HG03460 (cell line): ENCODE measurements at regions not wholly inside any gene's neighbourhood (a gene's known extent, or its start where the extent isn't known, plus 50 kb on each side); places are given as distances from the start of the nearest gene placed in this dataset.
"Not testable (repeated sequence)": the region's sequence is repeated elsewhere in the genome, so short reads cannot be mapped to it uniquely, and the experiment has no call there.

Source experiments
- ATAC-seq: cut with Tn5 transposase; IDR thresholded peaks from one replicate; pipeline ENCODE4 v1.9.1; 2021; ENCODE audit not compliant: unreplicated experiment

DNA sequence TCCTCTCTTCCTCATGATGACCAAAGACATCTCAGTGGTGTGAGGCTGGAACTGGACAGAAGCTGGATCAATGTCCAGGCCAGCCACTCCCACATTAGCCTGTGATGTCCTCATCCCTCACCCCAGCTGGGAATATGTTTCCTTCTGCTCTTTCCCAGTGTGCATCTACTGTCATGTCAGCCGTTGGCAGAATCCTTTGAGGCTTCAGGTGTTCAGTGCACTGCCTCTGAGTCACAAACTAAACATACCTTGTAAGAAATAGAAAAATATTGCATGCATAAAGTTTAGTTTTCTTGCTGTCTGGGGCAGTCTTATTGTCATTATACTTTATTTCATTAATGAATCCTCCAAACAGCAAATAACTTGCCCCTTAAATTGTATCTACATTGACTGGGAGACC is 161.6 kb upstream of the RASGRP1 start:
- ATAC-seq, result no peak

- ATAC-seq, result no peak
Measured at GRCh38 chr15:38733331-38733730, 168.7 kb upstream of the RASGRP1 start.

DNA sequence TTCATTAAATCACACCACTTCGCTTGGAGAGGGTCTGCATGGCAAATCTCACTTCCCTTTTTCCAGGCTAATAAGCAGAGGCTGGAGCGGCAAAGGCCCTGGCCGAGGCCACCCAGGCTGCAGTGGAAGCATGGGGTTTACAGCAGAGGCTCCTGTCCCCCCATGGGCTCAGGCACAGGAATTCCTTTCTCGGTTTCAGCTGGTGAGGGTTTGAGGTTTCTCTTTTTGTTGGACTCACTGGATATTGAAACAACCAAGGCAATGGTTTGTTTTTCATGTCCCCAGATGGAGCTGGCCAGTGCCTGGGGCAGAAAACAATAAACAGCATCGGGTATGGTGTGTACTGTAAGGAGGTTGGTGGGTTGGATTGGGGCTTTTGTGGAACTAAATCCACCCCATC is 175.6 kb upstream of the RASGRP1 start:
- ATAC-seq, result no peak

GRCh38 chr15:38743147-38743546 is 178.5 kb upstream of the RASGRP1 start:
- no peak for ATAC-seq

GRCh38 chr15:38745126-38745525 is 180.5 kb upstream of the RASGRP1 start:
- no peak for ATAC-seq

DNA sequence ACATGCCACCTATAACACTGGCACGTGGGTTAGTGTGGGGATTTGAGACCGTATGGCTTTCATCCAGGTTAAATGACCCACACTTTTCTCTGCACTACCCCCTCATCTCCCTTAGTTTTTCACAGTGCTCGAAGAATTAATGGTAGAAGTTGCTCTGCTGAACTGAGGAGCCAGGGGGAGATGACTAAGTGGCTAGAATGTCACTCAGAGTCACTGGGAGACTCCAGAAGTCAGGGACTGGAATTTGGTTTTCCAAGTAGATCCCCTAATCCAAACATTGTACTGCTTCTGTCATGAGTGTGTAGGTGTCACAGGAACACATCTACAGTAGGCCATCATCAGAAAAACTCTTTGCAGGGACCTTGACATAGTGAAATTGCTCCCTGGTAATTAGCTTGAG is 181.0 kb upstream of the RASGRP1 start:
- no peak for ATAC-seq

- no peak for ATAC-seq
Measured at GRCh38 chr15:38746211-38746610, 181.6 kb upstream of the RASGRP1 start.

DNA sequence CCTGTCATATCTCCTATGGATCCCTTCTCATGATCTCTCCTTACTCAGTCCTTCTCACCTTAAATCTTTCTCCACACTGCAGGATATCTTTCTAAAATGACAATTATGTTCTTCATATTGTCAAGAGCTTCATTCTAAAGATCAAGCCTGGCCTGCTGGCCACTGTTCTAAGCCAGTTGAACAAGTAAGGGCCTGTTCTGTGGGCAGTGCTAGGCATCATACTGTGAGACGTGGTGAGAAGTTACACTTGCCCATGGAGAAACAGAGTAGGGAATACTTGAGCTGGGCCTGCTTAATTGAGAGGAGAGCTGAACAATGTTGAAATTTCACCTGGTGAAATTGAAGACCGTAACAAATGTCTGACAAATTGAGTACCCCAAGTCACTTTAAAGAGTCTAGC is 184.1 kb upstream of the RASGRP1 start:
- no peak for ATAC-seq

- ATAC-seq, result no peak
Measured at GRCh38 chr15:38750786-38751185, 186.2 kb upstream of the RASGRP1 start.

DNA sequence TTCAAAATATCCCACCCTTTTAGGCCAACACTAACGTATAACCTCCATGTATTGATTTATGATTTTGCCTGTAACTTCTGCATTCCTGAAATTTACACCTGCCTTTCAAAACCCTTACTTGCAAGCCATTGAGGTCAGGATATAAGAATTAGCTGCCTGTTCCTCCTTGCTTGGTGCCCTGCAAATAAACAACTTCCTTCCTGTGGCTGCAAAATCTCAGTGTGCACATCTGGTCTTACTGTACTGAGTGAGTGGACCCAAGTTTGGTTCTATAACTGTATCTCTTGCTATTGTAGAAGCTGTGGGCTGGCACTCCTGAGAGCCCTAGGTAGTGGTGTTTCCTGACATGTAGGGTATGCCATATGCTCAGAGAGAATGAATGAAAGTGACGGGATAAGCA is 191.1 kb upstream of the RASGRP1 start:
- ATAC-seq, result no peak

DNA sequence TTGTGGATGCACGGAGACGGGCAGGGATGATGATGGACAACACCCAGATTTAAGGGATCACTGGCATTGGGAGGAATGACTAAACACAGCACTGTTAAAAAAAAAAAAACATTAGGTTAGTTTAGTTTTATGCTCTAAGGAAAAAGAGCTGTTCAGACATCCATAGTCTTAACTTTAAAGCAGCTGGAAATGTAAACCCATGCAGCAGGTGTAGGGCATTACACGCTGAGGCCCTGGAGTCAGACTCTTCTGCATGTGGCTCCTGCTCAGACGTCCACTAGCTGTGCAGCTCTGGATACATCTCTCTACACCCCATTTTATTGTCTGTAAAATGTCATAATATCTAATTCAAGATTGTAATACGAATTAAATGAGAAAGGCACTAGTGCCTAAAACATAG is 191.8 kb upstream of the RASGRP1 start:
- no peak for ATAC-seq

- ATAC-seq, result no peak
Measured at GRCh38 chr15:38758043-38758442, 193.4 kb upstream of the RASGRP1 start.

- no peak for ATAC-seq
Measured at GRCh38 chr15:38761681-38762080, 197.1 kb upstream of the RASGRP1 start.

- ATAC-seq, result no peak
Measured at GRCh38 chr15:38768970-38769369, 204.4 kb upstream of the RASGRP1 start.

DNA sequence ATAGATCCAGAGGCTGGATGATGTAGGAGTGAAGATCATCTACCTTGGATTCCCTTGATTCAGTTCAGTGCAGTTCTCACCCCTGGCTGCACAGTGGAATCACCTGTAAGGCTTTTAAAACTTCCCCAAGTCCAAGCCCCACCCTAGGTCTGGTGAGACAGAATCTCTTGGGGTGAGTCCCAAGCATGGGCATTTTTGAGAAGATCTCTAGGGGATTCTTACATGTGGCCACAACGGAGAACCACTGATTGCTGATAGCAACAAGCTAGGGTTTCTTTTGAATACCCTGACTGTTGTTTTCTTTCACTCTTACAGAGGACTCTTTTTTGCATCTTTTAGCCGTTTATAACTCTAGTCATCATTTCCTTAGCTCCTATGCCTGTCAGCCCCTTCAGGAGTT is 204.9 kb upstream of the RASGRP1 start:
- ATAC-seq, result no peak

GRCh38 chr15:38774076-38774475 is 209.5 kb upstream of the RASGRP1 start:
- ATAC-seq, result not testable (repeated sequence)

DNA sequence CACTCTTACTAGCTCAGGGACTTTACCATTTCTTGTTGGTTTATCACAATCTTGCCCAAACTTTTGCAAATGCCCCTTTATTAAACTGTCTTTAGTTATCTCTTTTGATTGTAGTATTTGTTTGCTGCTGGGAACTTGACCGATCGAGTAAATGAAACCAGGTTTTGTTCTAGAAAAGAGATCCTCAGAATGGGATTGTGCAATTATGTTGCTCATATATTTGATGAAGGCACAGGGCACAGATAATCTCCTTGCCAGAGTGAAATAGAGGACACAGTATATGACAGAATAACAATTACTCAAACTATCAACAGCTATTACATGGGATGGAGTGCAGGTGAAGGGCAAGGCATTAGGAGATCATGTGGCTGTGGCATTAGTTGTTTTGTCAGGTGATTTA is 216.6 kb upstream of the RASGRP1 start:
- ATAC-seq, result no peak

DNA sequence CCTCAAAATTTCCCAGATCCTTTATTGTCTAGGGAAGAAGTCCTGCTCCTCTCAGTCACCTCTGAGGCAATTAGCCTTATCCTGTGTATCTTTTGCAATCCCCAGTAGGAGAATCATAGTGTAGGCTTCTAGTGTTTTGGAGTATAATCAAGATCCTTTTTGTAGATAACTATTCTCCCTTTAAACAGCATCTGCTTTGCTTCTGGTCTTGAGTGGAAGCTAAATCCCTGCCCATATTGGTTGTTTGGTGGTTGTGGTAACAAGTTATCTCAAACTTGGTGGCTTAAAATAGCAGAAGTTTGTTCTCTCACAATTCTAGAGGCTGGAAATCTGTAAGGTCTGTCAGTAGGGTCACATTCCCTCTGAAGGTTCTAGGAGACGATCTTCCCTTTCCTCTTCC is 217.5 kb upstream of the RASGRP1 start:
- ATAC-seq, result no peak

DNA sequence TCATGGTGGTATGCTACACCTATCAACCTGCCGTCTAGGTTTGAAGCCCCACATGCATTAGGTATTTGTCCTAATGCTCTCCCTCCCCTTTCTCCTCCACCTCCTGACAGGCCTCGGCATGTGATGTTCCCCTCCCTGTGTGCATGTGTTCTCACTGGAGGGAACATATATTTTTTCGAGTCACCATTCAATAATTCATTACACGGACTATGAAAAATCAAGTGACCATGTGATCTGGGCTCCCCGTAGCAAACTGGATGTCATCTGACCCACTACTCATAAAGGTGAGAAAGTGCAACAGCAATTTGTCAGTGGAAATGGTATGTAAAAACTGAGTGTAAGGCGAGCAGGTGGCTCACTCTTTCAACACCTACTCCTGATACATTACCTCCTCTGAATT is 224.3 kb upstream of the RASGRP1 start:
- ATAC-seq, result no peak

DNA sequence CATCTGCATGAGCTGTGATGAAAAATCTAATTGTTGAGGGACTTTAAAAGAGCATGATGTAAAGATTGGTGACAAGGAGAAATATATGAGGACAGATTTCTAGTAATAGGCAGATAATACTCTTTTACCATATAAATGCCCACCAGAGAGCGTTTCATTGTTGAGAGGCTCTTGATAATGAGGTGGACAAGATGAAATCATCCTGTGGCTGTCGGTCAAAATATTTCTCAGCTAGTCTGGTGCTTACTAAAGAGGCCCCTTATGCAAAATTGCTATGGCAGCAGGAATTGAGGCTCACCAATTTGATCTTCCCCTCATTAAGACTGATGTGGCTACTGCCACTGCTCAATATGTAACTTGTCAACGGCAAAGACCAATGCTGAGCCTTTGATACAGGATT is 225.0 kb upstream of the RASGRP1 start:
- no peak for ATAC-seq

DNA sequence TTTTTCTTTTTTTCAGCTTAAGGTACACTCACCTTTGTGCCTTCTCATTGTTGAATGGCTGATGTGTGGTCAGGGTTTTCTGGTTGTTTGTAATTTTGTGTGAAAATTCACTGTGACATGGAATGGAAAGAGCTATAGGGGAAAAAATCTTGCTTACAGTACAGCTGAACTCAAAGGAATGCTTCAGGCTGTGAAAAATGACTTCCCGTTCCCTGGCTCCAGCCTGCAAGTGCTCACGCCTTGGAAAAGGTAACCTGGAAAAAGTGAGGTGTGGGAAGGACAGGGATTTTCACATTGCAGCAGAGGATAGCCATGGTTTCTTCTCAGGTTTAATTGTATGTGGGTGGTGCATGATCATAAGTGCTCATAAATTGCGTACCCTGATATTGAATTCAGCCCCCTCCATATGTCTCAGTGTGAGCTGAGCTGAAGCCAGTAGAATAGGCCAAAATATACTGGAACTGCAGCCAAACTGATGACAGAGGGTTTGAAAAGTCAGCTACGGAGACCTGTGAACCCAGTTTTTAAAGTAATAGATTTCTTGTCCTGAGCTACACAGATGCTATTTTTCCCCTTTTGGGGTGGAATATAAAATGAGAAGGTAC is 228.7 kb upstream of the RASGRP1 start:
- no peak for ATAC-seq

DNA sequence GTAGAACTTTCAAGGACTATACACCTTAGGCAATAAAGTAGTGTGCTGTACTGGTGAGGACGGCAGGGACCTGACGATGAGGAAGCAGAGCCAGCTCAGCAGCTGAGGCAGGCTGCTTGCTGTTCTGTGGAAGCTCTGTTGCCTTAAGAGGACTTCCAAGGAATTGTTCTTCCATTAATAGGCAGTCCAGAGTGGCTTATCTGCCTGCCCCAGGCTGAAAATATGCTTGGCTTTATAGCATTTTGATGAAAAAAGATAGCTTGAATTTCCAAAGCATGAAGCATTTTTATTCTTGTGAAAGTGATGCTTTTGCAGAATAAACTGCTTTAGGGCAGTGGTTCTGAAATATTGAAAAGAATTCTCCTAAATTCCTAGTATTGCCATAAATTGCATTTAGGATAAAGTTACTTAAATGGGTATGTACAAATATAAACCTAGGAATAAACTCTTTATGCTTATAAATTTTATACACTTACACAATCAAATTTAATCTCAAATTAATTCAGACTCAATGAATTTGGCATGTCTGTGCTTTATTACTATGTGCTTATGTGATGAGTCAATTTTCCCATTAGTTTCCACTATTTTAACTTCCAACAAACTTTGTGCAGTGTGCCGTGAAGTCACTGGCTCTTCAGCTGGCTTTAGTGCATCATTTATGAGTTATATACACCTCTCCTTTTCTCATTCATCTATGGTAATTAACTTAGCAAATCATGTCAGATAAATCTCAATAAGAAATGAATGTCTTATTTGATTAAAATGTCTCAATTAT is 231.0 kb upstream of the RASGRP1 start:
- no peak for ATAC-seq

DNA sequence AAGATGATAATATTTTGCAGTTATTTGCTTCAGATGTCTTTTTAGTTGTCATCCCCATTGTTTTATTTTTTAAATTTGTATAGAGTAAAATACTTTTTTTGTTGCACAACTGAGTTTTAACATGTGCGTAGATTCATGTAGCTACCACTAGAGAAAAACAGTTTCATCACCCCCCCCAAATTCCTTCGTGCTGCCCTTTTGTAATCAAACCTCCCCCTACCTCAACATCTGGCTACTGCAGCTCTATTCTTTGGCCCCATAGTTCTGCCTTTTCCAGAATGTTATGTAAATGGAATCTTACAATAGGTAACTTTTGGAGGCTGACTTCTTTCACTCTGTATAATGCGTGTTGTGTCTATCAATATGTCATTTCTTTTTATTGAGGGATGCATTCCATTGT is 232.0 kb upstream of the RASGRP1 start:
- ATAC-seq, result no peak
